Natural killer cell treated with Interleukin-12 subunit alpha and Interleukin-12 subunit beta and Interleukin-15 and Interleukin-18, amount 100 ng/mL, for 72 hours (primary cell): ENCODE measurements at regions not wholly inside any gene's neighbourhood (a gene's known extent, or its start where the extent isn't known, plus 50 kb on each side); places are given as distances from the start of the nearest gene placed in this dataset.
A peak's percentile ranks its signal among the peaks of the same experiment; 100 is the strongest.

Experiments used
- ATAC-seq, 2 donors: fragments of 150-1000 bp; cut with Tn5 transposase in 1 of 2; sonication (Bioruptor Pico), chemical (Tn5 transposase) in 1 of 2; 2 replicates each; pipeline ENCODE4 v1.10.0; 2021
- DNase-seq: peaks from one replicate; pipeline ENCODE4 v3.0.0; 2022; ENCODE audit warnings: low spot score
- H3K27ac Mint-ChIP-seq, 2 donors: 1 replicate in 1 of 2; 2 replicates in 1 of 2; pipeline ENCODE4 v1.8.0; 2022; ENCODE audit warnings: mixed read lengths in 2 of 2, mild to moderate bottlenecking in 1 of 2, moderate library complexity in 1 of 2
- H3K27me3 Mint-ChIP-seq, 2 donors: 1 replicate in 1 of 2; 2 replicates in 1 of 2; pipeline ENCODE4 v1.8.0; 2022; ENCODE audit warnings: mixed read lengths in 2 of 2
- H3K36me3 Mint-ChIP-seq: one replicate; pipeline ENCODE4 v1.8.0; 2022; ENCODE audit warnings: mixed read lengths
- H3K4me1 Mint-ChIP-seq, 2 donors: 1 replicate in 1 of 2; 2 replicates in 1 of 2; pipeline ENCODE4 v1.8.0; 2022; ENCODE audit warnings: low read depth in 2 of 2, mixed read lengths in 2 of 2, mild to moderate bottlenecking in 1 of 2
- H3K4me3 Mint-ChIP-seq: one replicate; pipeline ENCODE4 v1.8.0; 2022; ENCODE audit warnings: mixed read lengths
- H3K9me3 Mint-ChIP-seq: 2 replicates; pipeline ENCODE4 v1.8.0; 2022; ENCODE audit warnings: mixed read lengths

- H3K4me1 Mint-ChIP-seq = peaks cover 12 to 18% of the 10 kb centered on the region in 2 donors
- DNase-seq (no peak), ATAC-seq (peak; percentile 49 to 65)
- H3K36me3 Mint-ChIP-seq = no peaks in the 10 kb centered on the region
- no peak overlapping the region for H3K4me3 Mint-ChIP-seq
- H3K9me3 Mint-ChIP-seq = no peaks in the 10 kb centered on the region
- peaks cover 48 to 51% of the 10 kb centered on the region in 2 donors for H3K27me3 Mint-ChIP-seq
- no peak overlapping the region for H3K27ac Mint-ChIP-seq
Observed at GRCh38 chr15:70466895-70467529, 296.3 kb downstream of the UACA start.

- Mint-ChIP-seq H3K27me3 (peaks cover 51% of the 10 kb centered on the region in 2 donors), H3K36me3 (no peaks in the 10 kb centered on the region), H3K27ac (no peak overlapping the region), H3K9me3 (no peaks in the 10 kb centered on the region), H3K4me1 (peaks cover 12 to 21% of the 10 kb centered on the region in 2 donors), H3K4me3 (no peak overlapping the region)
- DNase-seq (no peak), ATAC-seq (no peak)
Observed at GRCh38 chr15:70466305-70466704, 297.1 kb downstream of the UACA start.

GRCh38 chr15:70465812-70466211 lies 297.5 kb downstream of the UACA start:
- Mint-ChIP-seq H3K27me3 (peaks cover 54 to 56% of the 10 kb centered on the region in 2 donors), H3K27ac (no peak overlapping the region), H3K36me3 (no peaks in the 10 kb centered on the region), H3K9me3 (no peaks in the 10 kb centered on the region), H3K4me3 (no peak overlapping the region), H3K4me1 (peaks cover 12 to 26% of the 10 kb centered on the region in 2 donors)
- DNase-seq = no peak
- ATAC-seq = no peak

- no peak for DNase-seq
- H3K27me3 Mint-ChIP-seq = peaks cover 51 to 55% of the 10 kb centered on the region in 2 donors
Observed at GRCh38 chr15:70463453-70463834, 299.9 kb downstream of the UACA start.

GRCh38 chr15:70461992-70462391 lies 301.4 kb downstream of the UACA start:
- H3K36me3 Mint-ChIP-seq = no peaks in the 10 kb centered on the region
- H3K27me3 Mint-ChIP-seq = peaks cover 47 to 52% of the 10 kb centered on the region in 2 donors
- H3K9me3 Mint-ChIP-seq = no peaks in the 10 kb centered on the region
- peak overlapping the region in 1 of 2 donors; percentile 8 for H3K27ac Mint-ChIP-seq
- no peak overlapping the region for H3K4me3 Mint-ChIP-seq
- H3K4me1 Mint-ChIP-seq = peaks cover 22 to 34% of the 10 kb centered on the region in 2 donors
- DNase-seq (no peak), ATAC-seq (no peak)

More at GRCh38 chr15:70463453-70463834, 299.9 kb downstream of the UACA start:
- H3K4me1 Mint-ChIP-seq = peaks cover 24 to 36% of the 10 kb centered on the region in 2 donors
- H3K36me3 Mint-ChIP-seq = no peaks in the 10 kb centered on the region
- no peak overlapping the region for H3K4me3 Mint-ChIP-seq
- no peaks in the 10 kb centered on the region for H3K9me3 Mint-ChIP-seq
- no peak for ATAC-seq
- no peak overlapping the region for H3K27ac Mint-ChIP-seq

GRCh38 chr15:70461017-70461416 lies 302.3 kb downstream of the UACA start:
- H3K27ac Mint-ChIP-seq = peak overlapping the region in 1 of 2 donors; percentile 8
- H3K9me3 Mint-ChIP-seq = no peaks in the 10 kb centered on the region
- ATAC-seq (no peak), DNase-seq (no peak)
- H3K36me3 Mint-ChIP-seq = no peaks in the 10 kb centered on the region
- peaks cover 20 to 30% of the 10 kb centered on the region in 2 donors for H3K4me1 Mint-ChIP-seq
- peaks cover 51 to 55% of the 10 kb centered on the region in 2 donors for H3K27me3 Mint-ChIP-seq
- no peak overlapping the region for H3K4me3 Mint-ChIP-seq

GRCh38 chr15:70459312-70459711 lies 304.0 kb downstream of the UACA start:
- no peaks in the 10 kb centered on the region for H3K9me3 Mint-ChIP-seq
- peaks cover 46% of the 10 kb centered on the region in 2 donors for H3K27me3 Mint-ChIP-seq
- DNase-seq (no peak), ATAC-seq (no peak)
- no peaks in the 10 kb centered on the region for H3K36me3 Mint-ChIP-seq
- no peak overlapping the region for H3K4me3 Mint-ChIP-seq
- peaks cover 20 to 30% of the 10 kb centered on the region in 2 donors for H3K4me1 Mint-ChIP-seq
- peak overlapping the region; percentile 14 to 75 for H3K27ac Mint-ChIP-seq

- Mint-ChIP-seq H3K27ac (no peak overlapping the region), H3K4me1 (peaks cover 2 to 6% of the 10 kb centered on the region in 2 donors), H3K9me3 (no peaks in the 10 kb centered on the region), H3K36me3 (no peaks in the 10 kb centered on the region), H3K27me3 (peaks cover 44 to 46% of the 10 kb centered on the region in 2 donors), H3K4me3 (no peak overlapping the region)
- DNase-seq (no peak), ATAC-seq (no peak)
Observed at GRCh38 chr15:70453766-70454165, 309.6 kb downstream of the UACA start.

- ATAC-seq (no peak), DNase-seq (no peak)
- H3K4me1 Mint-ChIP-seq = peaks cover 7 to 10% of the 10 kb centered on the region in 2 donors
- no peak overlapping the region for H3K27ac Mint-ChIP-seq
- peaks cover 47 to 51% of the 10 kb centered on the region in 2 donors for H3K27me3 Mint-ChIP-seq
- H3K9me3 Mint-ChIP-seq = no peaks in the 10 kb centered on the region
- no peak overlapping the region for H3K4me3 Mint-ChIP-seq
- H3K36me3 Mint-ChIP-seq = no peaks in the 10 kb centered on the region
Observed at GRCh38 chr15:70453238-70453637, 310.1 kb downstream of the UACA start.

GRCh38 chr15:70451821-70452653 lies 311.3 kb downstream of the UACA start:
- no peak for ATAC-seq
- Mint-ChIP-seq H3K4me1 (peaks cover 18% of the 10 kb centered on the region in 2 donors), H3K27me3 (peaks cover 54 to 55% of the 10 kb centered on the region in 2 donors), H3K4me3 (no peak overlapping the region), H3K36me3 (no peaks in the 10 kb centered on the region), H3K9me3 (no peaks in the 10 kb centered on the region), H3K27ac (no peak overlapping the region)
- DNase-seq = no peak

- Mint-ChIP-seq H3K27ac (no peak overlapping the region), H3K4me3 (no peak overlapping the region), H3K36me3 (no peaks in the 10 kb centered on the region), H3K27me3 (peaks cover 53 to 58% of the 10 kb centered on the region in 2 donors), H3K9me3 (no peaks in the 10 kb centered on the region), H3K4me1 (peaks cover 18% of the 10 kb centered on the region in 2 donors)
- no peak for ATAC-seq
- DNase-seq = no peak
Observed at GRCh38 chr15:70450142-70450443, 313.3 kb downstream of the UACA start.

GRCh38 chr15:70449311-70450141 lies 313.8 kb downstream of the UACA start:
- no peaks in the 10 kb centered on the region for H3K36me3 Mint-ChIP-seq
- peaks cover 58 to 63% of the 10 kb centered on the region in 2 donors for H3K27me3 Mint-ChIP-seq
- no peak overlapping the region for H3K27ac Mint-ChIP-seq
- DNase-seq (no peak), ATAC-seq (no peak)
- H3K4me3 Mint-ChIP-seq = no peak overlapping the region
- peaks cover 18% of the 10 kb centered on the region in 2 donors for H3K4me1 Mint-ChIP-seq
- H3K9me3 Mint-ChIP-seq = no peaks in the 10 kb centered on the region

- Mint-ChIP-seq H3K27me3 (peaks cover 58 to 70% of the 10 kb centered on the region in 2 donors), H3K4me1 (peaks cover 18% of the 10 kb centered on the region in 2 donors), H3K9me3 (no peaks in the 10 kb centered on the region), H3K27ac (no peak overlapping the region), H3K4me3 (peak overlapping the region; percentile 69), H3K36me3 (no peaks in the 10 kb centered on the region)
- ATAC-seq (peak; percentile 61 to 70), DNase-seq (no peak)
Observed at GRCh38 chr15:70447928-70448698, 315.2 kb downstream of the UACA start.
